UCSD-AML1 (cell line): ENCODE measurements at regions not wholly inside any gene's neighbourhood (a gene's known extent, or its start where the extent isn't known, plus 50 kb on each side); places are given as distances from the start of the nearest gene placed in this dataset.
"Not testable (repeated sequence)": the region's sequence is repeated elsewhere in the genome, so short reads cannot be mapped to it uniquely, and the experiment has no call there.

Source experiments
- DNase-seq: peaks from one replicate; lab custom pipeline; 2025; ENCODE audit not compliant: unreplicated experiment; lab: John Stamatoyannopoulos, UW

- no peak for DNase-seq
Measured at GRCh38 chr4:81740487-81740886, 268.8 kb upstream of the RASGEF1B start.

DNA sequence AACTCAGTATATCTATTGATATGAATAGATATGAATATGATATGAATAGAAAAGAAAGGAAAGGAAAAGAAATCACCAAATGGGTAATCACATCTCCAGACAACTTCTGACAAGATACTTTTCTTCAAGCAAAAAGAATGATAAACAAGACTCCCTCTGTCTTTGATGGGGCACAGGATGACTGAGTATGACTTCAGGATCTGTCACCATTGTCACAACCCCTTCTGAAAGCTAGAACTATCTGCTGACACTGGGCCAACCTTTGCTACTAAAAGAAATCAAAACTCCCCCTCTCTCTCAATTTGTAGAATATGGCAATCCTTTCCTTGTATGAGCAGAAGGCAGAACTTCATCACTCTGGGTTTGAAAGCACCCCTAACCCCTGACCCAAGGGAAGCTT lies 267.2 kb upstream of the RASGEF1B start:
- DNase-seq, result no peak

GRCh38 chr4:81737865-81738559 lies 266.3 kb upstream of the RASGEF1B start:
- no peak for DNase-seq

- DNase-seq, result no peak
Measured at GRCh38 chr4:81736324-81736723, 264.6 kb upstream of the RASGEF1B start.

GRCh38 chr4:81732980-81733379 lies 261.3 kb upstream of the RASGEF1B start:
- no peak for DNase-seq

DNA sequence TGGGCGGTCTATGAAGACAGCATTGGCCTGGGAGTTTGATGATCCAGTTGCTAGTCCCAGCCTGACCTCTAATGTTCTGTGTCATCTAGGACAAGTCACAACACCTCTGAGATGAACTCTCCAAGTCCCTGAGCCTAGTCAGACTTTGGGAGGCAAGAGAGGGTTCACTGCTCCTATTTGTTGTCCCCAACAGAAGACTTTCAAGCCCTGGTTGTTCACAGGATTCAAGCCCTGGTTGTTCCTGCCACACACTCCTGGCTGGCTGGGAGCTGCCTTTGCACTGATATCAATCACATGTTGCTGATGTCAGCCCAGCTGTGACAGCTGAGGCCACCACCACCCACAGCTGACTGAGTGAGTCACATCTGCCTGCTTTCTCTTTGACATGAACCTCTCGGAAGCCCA lies 253.2 kb upstream of the RASGEF1B start:
- DNase-seq, result peak; percentile 54

- DNase-seq, result no peak
Measured at GRCh38 chr4:81723927-81724587, 252.3 kb upstream of the RASGEF1B start.

GRCh38 chr4:81723019-81723884 lies 251.5 kb upstream of the RASGEF1B start:
- no peak for DNase-seq

DNA sequence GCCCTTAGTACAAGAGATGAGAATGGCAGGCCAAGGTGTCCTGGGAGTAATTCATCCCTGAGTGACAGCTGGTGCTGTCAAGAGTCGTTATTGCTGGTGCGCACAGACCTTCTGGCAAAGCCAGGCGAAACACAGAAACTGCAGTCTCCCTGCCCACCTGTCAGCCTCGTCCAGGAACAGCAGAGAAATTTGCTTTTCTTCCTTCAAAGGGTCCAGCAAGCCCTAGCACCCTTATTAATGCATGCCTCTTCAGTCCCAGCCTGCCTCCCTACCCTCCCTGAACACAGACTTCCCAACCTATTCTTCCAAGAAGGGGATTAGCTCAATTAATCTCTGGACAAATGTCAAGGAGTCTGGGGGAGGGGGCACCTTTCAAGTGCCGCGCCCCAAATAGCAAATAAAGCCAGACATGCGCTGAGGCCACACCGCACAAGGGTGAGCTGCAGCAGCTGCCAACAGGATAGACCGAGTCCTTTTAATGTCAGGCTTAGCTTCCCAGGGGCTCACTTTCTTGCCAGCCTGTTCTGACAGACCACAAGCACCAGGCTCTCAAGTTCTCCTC lies 250.7 kb upstream of the RASGEF1B start:
- no peak for DNase-seq

- no peak for DNase-seq
Measured at GRCh38 chr4:81715757-81716156, 244.1 kb upstream of the RASGEF1B start.

DNA sequence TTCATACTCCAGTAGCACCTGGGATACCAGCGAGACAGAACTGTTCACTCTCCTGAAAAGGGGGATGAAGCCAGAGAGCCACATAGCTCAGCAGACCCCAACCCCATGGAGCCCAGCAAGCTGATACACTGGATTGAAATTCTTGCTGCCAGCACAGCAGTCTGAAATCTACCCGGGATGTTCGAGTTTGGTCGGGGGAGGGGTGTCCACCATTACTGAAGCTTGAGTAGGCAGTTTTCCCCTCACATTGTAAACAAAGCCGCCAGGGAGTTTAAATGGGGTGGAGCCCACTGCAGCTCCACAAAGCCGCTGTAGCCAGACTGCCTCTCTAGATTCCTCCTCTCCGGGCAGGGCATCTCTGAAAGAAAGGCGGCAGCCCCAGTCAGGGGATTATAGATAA lies 243.7 kb upstream of the RASGEF1B start:
- DNase-seq, result not testable (repeated sequence)

- DNase-seq, result no peak
Measured at GRCh38 chr4:81714291-81714690, 242.6 kb upstream of the RASGEF1B start.

DNA sequence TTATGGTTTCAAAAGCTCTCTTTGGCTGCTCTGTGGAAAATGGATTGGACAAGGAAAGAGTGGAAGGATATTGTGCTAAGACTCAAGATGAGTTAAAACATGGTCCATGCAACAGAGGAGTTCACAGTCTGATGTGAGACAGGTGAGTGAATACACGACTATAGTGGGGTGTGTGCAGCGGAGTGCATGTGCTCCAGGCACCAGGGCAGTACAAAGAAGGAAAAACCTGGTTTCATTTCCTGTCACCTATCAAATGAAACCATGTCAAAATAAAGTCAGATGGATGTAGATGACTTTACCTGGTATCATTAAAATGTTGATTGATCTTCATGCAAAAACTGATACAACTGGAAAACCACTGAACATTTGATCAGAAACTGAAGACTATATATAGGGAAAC lies 241.0 kb upstream of the RASGEF1B start:
- DNase-seq, result no peak

GRCh38 chr4:81704461-81704860 lies 232.8 kb upstream of the RASGEF1B start:
- DNase-seq, result no peak

- DNase-seq, result no peak
Measured at GRCh38 chr4:81700189-81700588, 228.5 kb upstream of the RASGEF1B start.

DNA sequence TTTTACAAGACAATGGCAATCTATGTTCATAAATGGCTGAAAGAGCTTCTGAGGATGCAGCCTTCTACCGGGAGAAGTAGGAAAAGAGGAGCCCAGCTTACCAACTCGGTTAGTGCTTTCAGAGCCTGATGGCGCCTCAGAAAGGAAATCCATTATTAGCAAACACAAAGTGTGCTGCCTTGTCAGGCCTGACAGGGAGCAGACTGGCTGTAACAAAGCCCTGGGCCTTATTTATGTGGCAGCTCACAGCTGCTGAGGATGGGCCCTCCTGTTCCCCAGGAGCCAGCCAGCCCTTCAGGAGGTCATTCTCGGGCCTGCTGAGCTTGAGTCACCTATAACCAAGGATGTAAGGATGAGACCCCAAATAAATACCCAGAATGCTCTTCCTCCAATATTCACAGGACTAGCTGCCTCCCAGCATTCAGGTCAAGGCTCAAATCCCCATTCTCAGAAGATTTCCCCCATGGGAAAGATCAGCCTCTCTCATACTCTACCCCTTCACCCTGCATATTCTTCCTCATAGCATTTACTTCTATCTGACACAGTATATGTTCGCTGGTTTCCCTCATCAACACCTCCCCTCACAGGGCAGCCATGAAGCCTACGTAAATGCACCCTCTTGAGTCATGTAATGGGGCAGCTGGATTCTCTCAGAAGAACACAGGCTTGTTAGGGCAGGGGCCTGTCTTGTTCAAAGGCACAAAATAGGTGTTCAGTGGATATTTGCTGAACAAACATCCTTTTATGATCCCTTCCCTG lies 227.0 kb upstream of the RASGEF1B start:
- peak; percentile 13 for DNase-seq

DNA sequence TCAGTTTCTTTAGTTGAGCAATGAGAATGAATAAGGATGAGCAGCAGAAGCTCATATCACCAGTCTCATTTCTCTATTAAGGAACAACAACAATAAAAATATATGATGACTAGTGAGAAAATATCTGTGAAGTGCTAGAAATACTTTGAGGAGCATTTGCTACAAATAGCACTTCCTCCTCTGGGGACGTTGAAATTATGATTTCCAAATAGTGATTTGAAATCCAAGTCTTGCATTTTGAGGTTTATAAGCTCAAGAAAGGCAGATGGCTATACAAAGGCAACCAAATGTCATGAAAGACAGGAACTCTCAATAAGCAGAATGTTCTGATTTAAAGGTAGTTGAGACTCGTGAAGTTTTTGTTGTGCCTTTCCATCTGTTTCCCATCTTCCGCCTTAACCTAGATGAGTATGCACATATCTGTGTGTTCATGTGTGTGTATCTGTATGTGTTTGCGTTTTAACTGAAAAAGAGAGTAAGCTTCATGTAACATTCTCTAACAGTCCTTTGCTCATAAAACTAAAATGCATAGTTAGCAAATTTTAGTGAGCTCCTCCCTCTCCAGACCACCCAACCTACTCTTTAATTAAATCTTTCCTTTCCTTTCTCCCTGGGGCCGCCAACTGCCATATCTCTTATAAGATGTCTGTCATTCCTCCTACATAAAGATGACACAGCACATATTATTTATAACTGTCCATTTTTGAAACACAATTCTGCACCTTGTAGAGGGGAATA lies 222.6 kb upstream of the RASGEF1B start:
- no peak for DNase-seq

GRCh38 chr4:81690871-81691270 lies 219.2 kb upstream of the RASGEF1B start:
- DNase-seq, result no peak

GRCh38 chr4:81688085-81688484 lies 216.4 kb upstream of the RASGEF1B start:
- no peak for DNase-seq

- no peak for DNase-seq
Measured at GRCh38 chr4:81687471-81687870, 215.8 kb upstream of the RASGEF1B start.
